K562 (cell line): ENCODE measurements at regions not wholly inside any gene's neighbourhood (a gene's known extent, or its start where the extent isn't known, plus 50 kb on each side); places are given as distances from the start of the nearest gene placed in this dataset.

Source experiments
- ATAC-seq: fragments of 200-7000 bp; cut with Tn5 transposase; 3 replicates; pipeline ENCODE4 v1.9.1; 2020; ENCODE audit warnings: moderate library complexity
- BruUV-seq: library from RNA; stranded (reverse); fragments of 400-500 nt; replicated peaks from 2 replicates; lab custom pipeline; 2021; lab: Mats Ljungman, UMichigan
- CTCF ChIA-PET: fragments of 300-600 bp; formaldehyde crosslinking; extraction: SDS; loops from one replicate; lab custom pipeline; 2021; ENCODE audit warnings: low intra/inter-chr PET ratio; lab: Yijun Ruan, JAX
- POLR2A ChIA-PET: fragments of 300-600, 350-650 bp; sonication (Branson Sonifier 250); formaldehyde crosslinking; extraction: SDS; loops from one replicate; lab custom pipeline; 2021; ENCODE audit warnings: antibody characterized with exemption, inconsistent platforms; lab: Yijun Ruan, JAX
- DNase-seq, 4 experiments: peaks; one replicate each; pipeline versions ENCODE4 v3.0.0 to v3.0.0-alpha.2; 2011 to 2018; ENCODE audit warnings: low spot score in 3 of 4, mixed read lengths in 3 of 4; ENCODE audit errors: extremely low read depth in 1 of 4
- FAIRE-seq: peaks from 2 replicates; lab custom pipeline; 2011; peaks lifted over from hg19 to GRCh38; lab: Jason Lieb, UNC
- H2AFZ ChIP-seq: 2 replicates; pipeline ENCODE4 v1.6.0; 2011; ENCODE audit warnings: low read depth, low read length, control low read depth, inconsistent platforms
- H3K27ac ChIP-seq: fragments of 200-600 bp; 3 replicates; pipeline ENCODE4 v1.8.0; 2011; ENCODE audit warnings: low read depth, mild to moderate bottlenecking, control low read depth, inconsistent platforms, low read length, moderate library complexity, mixed read lengths; ENCODE audit errors: extremely low read depth
- H3K27me3 ChIP-seq, 2 experiments: fragments of 300-600 bp in 1 of 2; 2 replicates in 1 of 2; 3 replicates in 1 of 2; pipeline versions ENCODE4 v1.6.0 to v1.8.0; 2011; ENCODE audit warnings: inconsistent platforms in 2 of 2, low read length in 2 of 2, mild to moderate bottlenecking in 1 of 2, mixed read lengths in 1 of 2, moderate library complexity in 1 of 2; ENCODE audit not compliant: control insufficient read depth in 2 of 2, insufficient read depth in 2 of 2
- H3K36me3 ChIP-seq: fragments of 300-600 bp; 3 replicates; pipeline ENCODE4 v1.8.0; 2011; ENCODE audit warnings: mild to moderate bottlenecking, low read length, inconsistent platforms; ENCODE audit not compliant: control insufficient read depth, insufficient read depth
- H3K4me1 ChIP-seq, 2 experiments: fragments of 200-600 bp in 1 of 2; replicated peaks in 1 of 2; 2 replicates in 1 of 2; 3 replicates in 1 of 2; pipeline versions ENCODE4 v1.5.1 to v1.8.0; 2011; ENCODE audit warnings: inconsistent platforms in 2 of 2, low read length in 2 of 2, mild to moderate bottlenecking in 1 of 2, mixed read lengths in 1 of 2, moderate library complexity in 1 of 2; ENCODE audit not compliant: control insufficient read depth in 2 of 2, insufficient read depth in 2 of 2
- H3K4me2 ChIP-seq: 2 replicates; pipeline ENCODE4 v1.6.1; 2011; ENCODE audit warnings: low read length, control low read depth, inconsistent platforms, mixed read lengths; ENCODE audit not compliant: insufficient read depth
- H3K4me3 ChIP-seq: fragments of 200-600 bp; sonication (generic), shearing (Covaris generic); 2 replicates; pipeline ENCODE4 v1.5.1; 2016; ENCODE audit warnings: control low read depth, inconsistent platforms
- H3K79me2 ChIP-seq: fragments of 200-600 bp; 3 replicates; pipeline ENCODE4 v1.8.0; 2011; ENCODE audit warnings: low read length, inconsistent platforms; ENCODE audit not compliant: control insufficient read depth, insufficient read depth
- H3K9ac ChIP-seq, 2 experiments: 2 replicates each; pipeline versions ENCODE4 v1.6.0 to v1.6.1; 2011; ENCODE audit warnings: low read depth in 2 of 2, low read length in 2 of 2, control low read depth in 1 of 2, inconsistent platforms in 1 of 2, mild to moderate bottlenecking in 1 of 2, mixed read lengths in 1 of 2; ENCODE audit not compliant: insufficient read depth in 1 of 2
- H3K9me1 ChIP-seq: one replicate; pipeline ENCODE4 v1.6.0; 2011; ENCODE audit warnings: inconsistent platforms, mild to moderate bottlenecking, low read length, moderate library complexity; ENCODE audit not compliant: control insufficient read depth, insufficient read depth
- H3K9me3 ChIP-seq: replicated peaks from 2 replicates; pipeline ENCODE4 v1.5.1; 2011; ENCODE audit warnings: low read depth, low read length, inconsistent platforms; ENCODE audit not compliant: control insufficient read depth, insufficient read depth
- H4K20me1 ChIP-seq: replicated peaks from 2 replicates; pipeline ENCODE4 v1.6.1; 2011; ENCODE audit warnings: low read length, inconsistent platforms, mixed read lengths; ENCODE audit not compliant: control insufficient read depth, insufficient read depth
- BCOR ChIP-seq: fragments of 450-650 bp; IDR thresholded peaks from 2 replicates; pipeline ENCODE4 v1.6.1; 2016
- JUND ChIP-seq, 2 experiments: IDR thresholded peaks; 2 replicates in 1 of 2; 3 replicates in 1 of 2; pipeline ENCODE4 v1.6.1; 2011; ENCODE audit warnings: borderline replicate concordance in 2 of 2, low read depth in 2 of 2, low read length in 2 of 2, improper control_type of control experiment in 1 of 2, missing biosample characterization in 1 of 2, missing genetic modification characterization in 1 of 2, missing genetic modification reagents in 1 of 2
- MEIS2 ChIP-seq: fragments of 450-650 bp; IDR thresholded peaks from 2 replicates; pipeline ENCODE4 v1.6.1; 2014; ENCODE audit warnings: mild to moderate bottlenecking; ENCODE audit not compliant: partially characterized antibody
- MTA1 ChIP-seq: fragments of 450-650 bp; IDR thresholded peaks from 2 replicates; pipeline ENCODE4 v1.6.1; 2017; ENCODE audit warnings: borderline replicate concordance
- NR4A1 ChIP-seq, 2 experiments: fragments of 250-450 bp in 1 of 2; fragments of 450-650 bp in 1 of 2; sonication (Bioruptor Pico) in 1 of 2; IDR thresholded peaks; 2 replicates each; pipeline versions ENCODE4 v1.4.0 to v1.6.1; 2016 to 2020; ENCODE audit warnings: mild to moderate bottlenecking in 2 of 2, missing compliant biosample characterization in 1 of 2, missing genetic modification characterization in 1 of 2, moderate library complexity in 1 of 2
- SIN3B ChIP-seq: fragments of 450-650 bp; IDR thresholded peaks from 2 replicates; pipeline ENCODE4 v1.6.1; 2017; ENCODE audit warnings: low read depth, mild to moderate bottlenecking, moderate library complexity
- STAG1 ChIP-seq: sonication (generic); formaldehyde crosslinking; IDR thresholded peaks from 2 replicates; pipeline ENCODE4 v1.5.0; 2020; ENCODE audit warnings: missing genetic modification reagents, borderline replicate concordance
- TARDBP ChIP-seq: fragments of 450-650 bp; IDR thresholded peaks from 2 replicates; pipeline ENCODE4 v1.6.1; 2016
- TCF7 ChIP-seq: sonication (generic); IDR thresholded peaks from 2 replicates; pipeline ENCODE4 v1.6.1; 2016; ENCODE audit warnings: antibody characterized with exemption, borderline replicate concordance
- ZBED1 ChIP-seq: IDR thresholded peaks from 2 replicates; pipeline ENCODE4 v1.6.1; 2014
- ZC3H11A ChIP-seq: IDR thresholded peaks from 2 replicates; pipeline ENCODE4 v1.6.1; 2012; ENCODE audit warnings: low read depth, low read length, improper control_type of control experiment
- ZNF140 ChIP-seq: fragments of 250-450 bp; sonication (Bioruptor Pico); IDR thresholded peaks from 2 replicates; pipeline ENCODE4 v1.8.0; 2021; ENCODE audit warnings: moderate library complexity, mild to moderate bottlenecking, inconsistent platforms
- ZNF354B ChIP-seq: fragments of 250-450 bp; sonication (Bioruptor Pico); IDR thresholded peaks from 2 replicates; pipeline ENCODE4 v1.4.0; 2020
- ZNF639 ChIP-seq, 2 experiments: fragments of 200-800 bp in 1 of 2; sonication (Bioruptor generic) in 1 of 2; sonication (generic) in 1 of 2; formaldehyde crosslinking in 1 of 2; IDR thresholded peaks in 1 of 2; conservative IDR thresholded peaks in 1 of 2; 2 replicates each; pipeline versions ENCODE4 v1.5.0 to v1.6.1; 2016 to 2020; ENCODE audit warnings: missing compliant biosample characterization in 1 of 2, missing genetic modification characterization in 1 of 2, missing genetic modification reagents in 1 of 2
- WGBS: fragments of 100-300 bp; shearing (Covaris generic); methylation state at CpG from one replicate; pipeline ENCODE4 v1.1.6; 2016; ENCODE audit warnings: low coverage, mixed read lengths; ENCODE audit not compliant: insufficient coverage; ENCODE audit errors: missing lambda C conversion rate; 5-methylcytosine and 5-hydroxymethylcytosine counted together
- in situ Hi-C: fragments of 300-500 bp; cut with MboI; formaldehyde crosslinking; loops from 4 replicates; pipeline ENCODE4 v1.15.0; 2018; ENCODE audit warnings: inconsistent platforms, mixed read lengths
- intact Hi-C: fragments of 100-400 bp; cut with micrococcal nuclease; formaldehyde crosslinking; loops from 2 replicates; pipeline ENCODE4 v1.14.2; 2022
- TF ChIP-seq, protein P1 (sequence below): sonication (generic); formaldehyde crosslinking; IDR thresholded peaks from 2 replicates; pipeline ENCODE4 v1.8.0; 2023; ENCODE audit warnings: missing genetic modification reagents, mild to moderate bottlenecking, borderline replicate concordance

DNA sequence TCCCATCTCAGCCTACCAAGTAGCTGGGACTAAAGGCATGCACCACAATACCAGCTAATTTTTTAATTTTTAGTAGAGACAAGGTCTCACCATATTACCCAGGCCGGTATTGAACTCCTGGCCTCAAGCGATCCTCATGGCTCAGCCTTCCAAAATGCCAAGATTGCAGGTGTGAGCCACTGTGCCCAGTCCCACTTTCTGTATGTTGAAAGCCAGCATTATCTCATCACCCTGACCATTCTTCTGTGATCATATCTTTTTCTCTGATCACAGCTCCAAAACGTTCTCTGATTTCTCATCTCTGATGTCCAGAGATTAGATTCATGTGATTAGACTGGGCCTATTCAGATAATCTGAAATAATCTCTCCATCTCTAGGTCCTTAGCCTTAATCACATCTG is 337.7 kb downstream of the TPBG start:
- Histone ChIP-seq H3K9me1 (no peaks in the 10 kb centered on the region), H3K79me2 (no peaks in the 10 kb centered on the region), H2AFZ (no peak overlapping the region), H3K9ac (no peak overlapping the region), H3K27me3 (no peaks in the 10 kb centered on the region), H3K27ac (no peak overlapping the region), H3K9me3 (no peaks in the 10 kb centered on the region), H3K4me1 (no peaks in the 10 kb centered on the region), H3K36me3 (no peaks in the 10 kb centered on the region), H3K4me2 (no peak overlapping the region), H3K4me3 (no peak overlapping the region)
- ChIA-PET POLR2A (no interaction called here), CTCF (no interaction called here)
- intact Hi-C loops (loop anchor here (1.0 kb wide), 1 partner anchor 11 kb away; no protein-coding TSS in a partner anchor), in situ Hi-C loops (no loop called here)
- WGBS: 3% methylated on average over 3 of the region's 3 CpGs
- no peak for ATAC-seq
- no peak for FAIRE-seq
- no TSS peak for BruUV-seq
- DNase-seq: no peak
- TF ChIP-seq, protein P1, sequence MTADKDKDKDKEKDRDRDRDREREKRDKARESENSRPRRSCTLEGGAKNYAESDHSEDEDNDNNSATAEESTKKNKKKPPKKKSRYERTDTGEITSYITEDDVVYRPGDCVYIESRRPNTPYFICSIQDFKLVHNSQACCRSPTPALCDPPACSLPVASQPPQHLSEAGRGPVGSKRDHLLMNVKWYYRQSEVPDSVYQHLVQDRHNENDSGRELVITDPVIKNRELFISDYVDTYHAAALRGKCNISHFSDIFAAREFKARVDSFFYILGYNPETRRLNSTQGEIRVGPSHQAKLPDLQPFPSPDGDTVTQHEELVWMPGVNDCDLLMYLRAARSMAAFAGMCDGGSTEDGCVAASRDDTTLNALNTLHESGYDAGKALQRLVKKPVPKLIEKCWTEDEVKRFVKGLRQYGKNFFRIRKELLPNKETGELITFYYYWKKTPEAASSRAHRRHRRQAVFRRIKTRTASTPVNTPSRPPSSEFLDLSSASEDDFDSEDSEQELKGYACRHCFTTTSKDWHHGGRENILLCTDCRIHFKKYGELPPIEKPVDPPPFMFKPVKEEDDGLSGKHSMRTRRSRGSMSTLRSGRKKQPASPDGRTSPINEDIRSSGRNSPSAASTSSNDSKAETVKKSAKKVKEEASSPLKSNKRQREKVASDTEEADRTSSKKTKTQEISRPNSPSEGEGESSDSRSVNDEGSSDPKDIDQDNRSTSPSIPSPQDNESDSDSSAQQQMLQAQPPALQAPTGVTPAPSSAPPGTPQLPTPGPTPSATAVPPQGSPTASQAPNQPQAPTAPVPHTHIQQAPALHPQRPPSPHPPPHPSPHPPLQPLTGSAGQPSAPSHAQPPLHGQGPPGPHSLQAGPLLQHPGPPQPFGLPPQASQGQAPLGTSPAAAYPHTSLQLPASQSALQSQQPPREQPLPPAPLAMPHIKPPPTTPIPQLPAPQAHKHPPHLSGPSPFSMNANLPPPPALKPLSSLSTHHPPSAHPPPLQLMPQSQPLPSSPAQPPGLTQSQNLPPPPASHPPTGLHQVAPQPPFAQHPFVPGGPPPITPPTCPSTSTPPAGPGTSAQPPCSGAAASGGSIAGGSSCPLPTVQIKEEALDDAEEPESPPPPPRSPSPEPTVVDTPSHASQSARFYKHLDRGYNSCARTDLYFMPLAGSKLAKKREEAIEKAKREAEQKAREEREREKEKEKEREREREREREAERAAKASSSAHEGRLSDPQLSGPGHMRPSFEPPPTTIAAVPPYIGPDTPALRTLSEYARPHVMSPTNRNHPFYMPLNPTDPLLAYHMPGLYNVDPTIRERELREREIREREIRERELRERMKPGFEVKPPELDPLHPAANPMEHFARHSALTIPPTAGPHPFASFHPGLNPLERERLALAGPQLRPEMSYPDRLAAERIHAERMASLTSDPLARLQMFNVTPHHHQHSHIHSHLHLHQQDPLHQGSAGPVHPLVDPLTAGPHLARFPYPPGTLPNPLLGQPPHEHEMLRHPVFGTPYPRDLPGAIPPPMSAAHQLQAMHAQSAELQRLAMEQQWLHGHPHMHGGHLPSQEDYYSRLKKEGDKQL (CRISPR knock-in tag): no peak
- no peak for TF ChIP-seq MEIS2
- no peak for TF ChIP-seq BCOR
- TF ChIP-seq NR4A1 (CRISPR knock-in tag; IDR thresholded peaks at IDR 0.05): no peak
- TF ChIP-seq NR4A1 (tag; IDR thresholded peaks at IDR 0.05): no peak
- no peak for TF ChIP-seq ZNF639 (CRISPR knock-in tag; conservative IDR thresholded peaks at IDR 0.05 in 1 of 2, IDR thresholded peaks at IDR 0.05 in 1 of 2)
- no peak for TF ChIP-seq TARDBP
- no peak for TF ChIP-seq ZC3H11A
- TF ChIP-seq ZNF140 (CRISPR knock-in tag): no peak
- TF ChIP-seq ZBED1: no peak
- no peak for TF ChIP-seq STAG1
- no peak for TF ChIP-seq SIN3B
- no peak for TF ChIP-seq JUND (IDR thresholded peaks at IDR 0.05; ENCODE audit: borderline replicate concordance, low read depth, low read length)
- no peak for TF ChIP-seq JUND (tag; IDR thresholded peaks at IDR 0.05; ENCODE audit: borderline replicate concordance, low read depth, low read length)
- no peak for TF ChIP-seq TCF7
- no peak for TF ChIP-seq ZNF354B (CRISPR knock-in tag)
- no peak for TF ChIP-seq MTA1
- TF ChIP-seq, all 486 proteins: peak for 0
- no peaks in the 10 kb centered on the region for H4K20me1 ChIP-seq
